ENCODE measurements at regions not wholly inside any gene's neighbourhood (a gene's known extent, or its start where the extent isn't known, plus 50 kb on each side); places are given as distances from the start of the nearest gene placed in this dataset.

DNA sequence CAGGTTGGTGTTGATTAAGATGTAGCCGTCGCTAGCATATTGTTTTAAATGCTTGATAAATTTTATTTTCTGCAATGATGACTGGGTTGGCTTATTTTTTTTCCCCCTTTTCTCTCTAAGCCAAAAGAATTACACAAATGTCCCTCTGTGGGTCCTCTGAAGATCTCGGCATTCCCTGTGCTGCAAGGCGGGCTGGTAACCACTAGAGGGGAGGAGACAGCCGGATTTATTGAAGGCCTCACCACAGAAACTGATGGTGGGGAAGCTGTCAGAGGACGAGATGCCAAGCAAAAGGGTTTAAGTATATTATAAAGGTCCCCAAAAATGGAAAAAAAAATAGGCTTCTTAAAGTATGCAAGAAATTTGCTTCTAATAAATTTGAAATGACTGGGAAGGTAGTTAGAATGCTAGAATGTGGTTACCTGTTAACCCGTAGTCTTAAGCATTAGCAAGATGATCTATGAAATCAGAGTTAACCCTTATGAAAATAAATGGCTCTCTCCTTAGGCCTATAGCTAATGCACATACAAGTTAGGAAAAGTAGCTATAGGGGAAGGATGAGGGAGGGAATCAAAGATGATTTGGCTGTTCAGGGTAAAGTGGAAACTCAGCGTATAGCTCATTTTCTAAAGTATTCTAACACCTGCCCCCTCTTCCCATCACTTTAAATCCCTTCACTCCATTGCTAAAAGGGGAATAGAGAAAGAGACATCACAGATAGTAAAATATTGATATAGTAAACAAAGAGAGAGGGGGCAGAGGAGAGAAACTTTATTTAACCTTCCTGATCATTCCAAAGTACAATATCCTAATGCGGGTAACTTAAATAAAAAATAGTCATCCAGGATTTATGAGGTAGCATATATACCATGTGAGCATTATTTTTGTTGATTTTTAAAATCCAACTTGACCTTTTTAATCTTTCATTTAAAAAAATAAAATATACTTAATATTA lies 894.5 kb upstream of the POU3F3 start:
- H3K27me3 ChIP-seq (ENCODE audit: control insufficient read depth, insufficient read depth, low read length) = no peaks in the 10 kb centered on the region
- DNase-seq = no peak
- Mint-ChIP-seq H3K4me3 (no peak overlapping the region), H3K4me1 (no peaks in the 10 kb centered on the region), H3K36me3 (no peaks in the 10 kb centered on the region), H3K9me3 (peaks cover 2 to 6% of the 10 kb centered on the region in 2 donors), H3K27me3 (ENCODE audit: low read depth in 2 of 2) (no peaks in the 10 kb centered on the region), H3K27ac (no peak overlapping the region)
- no peaks in the 10 kb centered on the region for H3K36me3 ChIP-seq (ENCODE audit: control insufficient read depth, insufficient read depth, low read length)
- 2% methylated on average over 4 of the region's 9 CpGs for WGBS (ENCODE audit: insufficient coverage)
- H3K9me3 ChIP-seq (ENCODE audit: control insufficient read depth, insufficient read depth, low read length) = peaks cover 3% of the 10 kb centered on the region
- TF ChIP-seq, protein P1, sequence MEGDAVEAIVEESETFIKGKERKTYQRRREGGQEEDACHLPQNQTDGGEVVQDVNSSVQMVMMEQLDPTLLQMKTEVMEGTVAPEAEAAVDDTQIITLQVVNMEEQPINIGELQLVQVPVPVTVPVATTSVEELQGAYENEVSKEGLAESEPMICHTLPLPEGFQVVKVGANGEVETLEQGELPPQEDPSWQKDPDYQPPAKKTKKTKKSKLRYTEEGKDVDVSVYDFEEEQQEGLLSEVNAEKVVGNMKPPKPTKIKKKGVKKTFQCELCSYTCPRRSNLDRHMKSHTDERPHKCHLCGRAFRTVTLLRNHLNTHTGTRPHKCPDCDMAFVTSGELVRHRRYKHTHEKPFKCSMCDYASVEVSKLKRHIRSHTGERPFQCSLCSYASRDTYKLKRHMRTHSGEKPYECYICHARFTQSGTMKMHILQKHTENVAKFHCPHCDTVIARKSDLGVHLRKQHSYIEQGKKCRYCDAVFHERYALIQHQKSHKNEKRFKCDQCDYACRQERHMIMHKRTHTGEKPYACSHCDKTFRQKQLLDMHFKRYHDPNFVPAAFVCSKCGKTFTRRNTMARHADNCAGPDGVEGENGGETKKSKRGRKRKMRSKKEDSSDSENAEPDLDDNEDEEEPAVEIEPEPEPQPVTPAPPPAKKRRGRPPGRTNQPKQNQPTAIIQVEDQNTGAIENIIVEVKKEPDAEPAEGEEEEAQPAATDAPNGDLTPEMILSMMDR (IDR thresholded peaks at IDR 0.05) = no peak
- intact Hi-C loops (cut with micrococcal nuclease) = no loop called here
- no peaks in the 10 kb centered on the region for H3K4me1 ChIP-seq (ENCODE audit: control insufficient read depth, insufficient read depth, low read length)
- no peak overlapping the region for H3K27ac ChIP-seq (ENCODE audit: low read length)
- H3K4me3 ChIP-seq (ENCODE audit: low read length) = no peak overlapping the region
- ATAC-seq = no peak

DNA sequence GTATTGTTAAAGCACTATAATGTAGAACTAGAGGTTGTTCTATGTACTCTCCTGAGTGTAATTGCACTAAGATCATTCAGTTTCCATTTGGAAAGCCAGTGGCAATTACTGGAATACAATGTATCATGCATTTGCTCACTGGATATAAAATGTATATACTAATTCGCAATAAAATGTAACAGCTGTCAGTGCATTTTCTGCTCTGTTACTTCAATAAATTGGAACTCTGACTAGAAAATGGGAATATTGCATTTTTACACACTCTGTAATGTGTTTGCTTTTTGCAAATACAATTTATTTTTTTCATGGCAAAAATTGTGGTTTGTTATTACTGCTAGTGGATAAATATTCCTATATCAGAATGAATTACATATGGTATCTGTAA lies 893.8 kb upstream of the POU3F3 start:
- TF ChIP-seq, protein P1 (IDR thresholded peaks at IDR 0.05) = no peak
- Histone ChIP-seq H3K36me3 (ENCODE audit: control insufficient read depth, insufficient read depth, low read length) (no peaks in the 10 kb centered on the region), H3K4me3 (ENCODE audit: low read length) (no peak overlapping the region), H3K27me3 (ENCODE audit: control insufficient read depth, insufficient read depth, low read length) (no peaks in the 10 kb centered on the region), H3K9me3 (ENCODE audit: control insufficient read depth, insufficient read depth, low read length) (peaks cover 3% of the 10 kb centered on the region), H3K4me1 (ENCODE audit: control insufficient read depth, insufficient read depth, low read length) (no peaks in the 10 kb centered on the region), H3K27ac (ENCODE audit: low read length) (no peak overlapping the region)
- Mint-ChIP-seq H3K27me3 (ENCODE audit: low read depth in 2 of 2) (no peaks in the 10 kb centered on the region), H3K27ac (no peak overlapping the region), H3K4me3 (no peak overlapping the region), H3K9me3 (peaks cover 2 to 6% of the 10 kb centered on the region in 2 donors), H3K36me3 (no peaks in the 10 kb centered on the region), H3K4me1 (no peaks in the 10 kb centered on the region)
- intact Hi-C loops (cut with micrococcal nuclease) = no loop called here
- DNase-seq (no peak), ATAC-seq (no peak)
- WGBS (ENCODE audit: insufficient coverage) = no CpG with 5 or more reads among the region's 1 CpG

DNA sequence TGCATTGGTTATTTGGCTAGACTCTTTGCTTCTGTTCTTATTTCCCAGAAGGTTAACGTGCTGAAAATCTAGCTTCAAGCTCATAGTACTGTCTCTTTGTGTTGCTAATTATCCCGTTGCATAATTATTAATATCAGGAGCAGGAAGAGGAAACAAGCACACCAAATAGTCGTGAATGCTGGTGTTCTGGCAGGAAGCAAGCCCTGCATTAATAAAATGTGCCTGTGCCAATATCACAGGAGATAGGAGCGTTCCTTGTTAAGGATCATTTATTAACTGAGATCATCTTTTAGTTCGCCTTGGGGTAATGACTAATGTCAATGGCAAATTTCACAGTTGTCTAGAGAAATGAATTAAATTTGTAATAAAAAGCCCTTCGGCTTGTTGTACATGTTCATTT lies 893.0 kb upstream of the POU3F3 start:
- WGBS (ENCODE audit: insufficient coverage) = 64% methylated on average over 6 of the region's 6 CpGs
- no peaks in the 10 kb centered on the region for H3K36me3 Mint-ChIP-seq
- TF ChIP-seq, protein P1 (IDR thresholded peaks at IDR 0.05) = no peak

More for the DNA sequence above, 893.0 kb upstream of the POU3F3 start:
- DNase-seq (no peak), ATAC-seq (no peak)
- no peak overlapping the region for H3K27ac ChIP-seq (ENCODE audit: low read length)
- no peaks in the 10 kb centered on the region for H3K27me3 Mint-ChIP-seq (ENCODE audit: low read depth in 2 of 2)
- no peaks in the 10 kb centered on the region for H3K4me1 ChIP-seq (ENCODE audit: control insufficient read depth, insufficient read depth, low read length)
- no peak overlapping the region for H3K4me3 ChIP-seq (ENCODE audit: low read length)
- peaks cover 5 to 10% of the 10 kb centered on the region in 2 donors for H3K9me3 Mint-ChIP-seq
- H3K27me3 ChIP-seq (ENCODE audit: control insufficient read depth, insufficient read depth, low read length) = no peaks in the 10 kb centered on the region
- no peak overlapping the region for H3K4me3 Mint-ChIP-seq
- H3K9me3 ChIP-seq (ENCODE audit: control insufficient read depth, insufficient read depth, low read length) = peaks cover 3% of the 10 kb centered on the region
- no peaks in the 10 kb centered on the region for H3K36me3 ChIP-seq (ENCODE audit: control insufficient read depth, insufficient read depth, low read length)
- intact Hi-C loops (cut with micrococcal nuclease) = no loop called here
- H3K4me1 Mint-ChIP-seq = no peaks in the 10 kb centered on the region
- no peak overlapping the region for H3K27ac Mint-ChIP-seq

All from natural killer cell (primary cell).